ENCODE measurements at regions not wholly inside any gene's neighbourhood (a gene's known extent, or its start where the extent isn't known, plus 50 kb on each side); places are given as distances from the start of the nearest gene placed in this dataset.

DNA sequence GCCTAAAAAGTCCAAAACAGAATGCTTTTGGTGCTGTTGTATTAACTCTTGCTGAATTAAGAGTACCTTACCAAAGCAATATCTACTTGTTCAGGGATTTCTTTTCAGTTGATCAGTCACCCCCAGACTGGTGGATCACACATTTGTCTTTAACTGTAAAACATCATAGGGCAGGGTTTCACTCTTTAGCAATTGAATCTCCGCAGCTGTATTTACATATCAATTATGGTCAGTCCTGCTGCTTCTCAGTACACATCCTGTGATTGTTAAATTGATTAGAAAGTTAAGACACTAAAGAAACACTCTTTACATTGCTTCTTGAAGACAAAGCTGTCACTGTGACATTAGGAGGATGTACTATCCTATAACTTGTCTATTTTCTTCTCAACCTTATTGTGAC lies 277.1 kb upstream of the ADGRL3 start:
- Histone ChIP-seq H3K4me1 (no peaks in the 10 kb centered on the region), H3K9me3 (no peaks in the 10 kb centered on the region), H3K27ac (no peak overlapping the region), H3K36me3 (no peaks in the 10 kb centered on the region), H3K4me3 (no peak overlapping the region), H3K27me3 (no peaks in the 10 kb centered on the region)
- 18% methylated on average over 1 of the region's 1 CpG for WGBS (ENCODE audit: insufficient coverage, low coverage, low lambda C conversion rate, missing lambda C conversion rate)
- intact Hi-C loops (cut with DNase I), result no loop called here
- ATAC-seq (no peak), DNase-seq (no peak)
- TF ChIP-seq POLR2A (IDR thresholded peaks at IDR 0.05), result no peak
- TF ChIP-seq, protein P1, sequence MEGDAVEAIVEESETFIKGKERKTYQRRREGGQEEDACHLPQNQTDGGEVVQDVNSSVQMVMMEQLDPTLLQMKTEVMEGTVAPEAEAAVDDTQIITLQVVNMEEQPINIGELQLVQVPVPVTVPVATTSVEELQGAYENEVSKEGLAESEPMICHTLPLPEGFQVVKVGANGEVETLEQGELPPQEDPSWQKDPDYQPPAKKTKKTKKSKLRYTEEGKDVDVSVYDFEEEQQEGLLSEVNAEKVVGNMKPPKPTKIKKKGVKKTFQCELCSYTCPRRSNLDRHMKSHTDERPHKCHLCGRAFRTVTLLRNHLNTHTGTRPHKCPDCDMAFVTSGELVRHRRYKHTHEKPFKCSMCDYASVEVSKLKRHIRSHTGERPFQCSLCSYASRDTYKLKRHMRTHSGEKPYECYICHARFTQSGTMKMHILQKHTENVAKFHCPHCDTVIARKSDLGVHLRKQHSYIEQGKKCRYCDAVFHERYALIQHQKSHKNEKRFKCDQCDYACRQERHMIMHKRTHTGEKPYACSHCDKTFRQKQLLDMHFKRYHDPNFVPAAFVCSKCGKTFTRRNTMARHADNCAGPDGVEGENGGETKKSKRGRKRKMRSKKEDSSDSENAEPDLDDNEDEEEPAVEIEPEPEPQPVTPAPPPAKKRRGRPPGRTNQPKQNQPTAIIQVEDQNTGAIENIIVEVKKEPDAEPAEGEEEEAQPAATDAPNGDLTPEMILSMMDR (IDR thresholded peaks at IDR 0.05), result no peak

DNA sequence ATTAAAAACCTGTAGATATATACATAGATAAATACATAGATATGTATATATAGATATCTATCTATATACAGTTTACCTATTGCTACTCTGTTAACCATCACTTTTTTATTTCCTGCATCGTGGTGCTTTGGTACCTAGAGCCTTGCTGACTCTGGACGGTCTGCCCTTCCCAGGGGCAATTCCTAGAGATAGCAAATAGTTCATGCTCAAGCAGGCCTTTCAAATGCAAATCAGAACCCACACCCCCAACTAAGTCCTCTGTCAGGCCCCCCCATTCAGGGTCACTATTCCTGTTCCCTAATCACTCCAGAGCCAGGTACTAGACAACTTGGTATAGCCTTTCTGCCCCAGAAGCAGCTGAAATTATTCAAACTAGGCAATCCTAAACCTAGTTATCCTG lies 273.5 kb upstream of the ADGRL3 start:
- DNase-seq (no peak), ATAC-seq (no peak)
- intact Hi-C loops (cut with DNase I), result no loop called here
- no peaks in the 10 kb centered on the region for H3K36me3 ChIP-seq
- TF ChIP-seq POLR2A (IDR thresholded peaks at IDR 0.05), result no peak
- TF ChIP-seq, protein P1 (IDR thresholded peaks at IDR 0.05), result no peak
- no peaks in the 10 kb centered on the region for H3K4me1 ChIP-seq
- H3K9me3 ChIP-seq, result no peaks in the 10 kb centered on the region
- 46% methylated on average over 2 of the region's 2 CpGs for WGBS (ENCODE audit: insufficient coverage, low coverage, low lambda C conversion rate, missing lambda C conversion rate)
- no peak overlapping the region for H3K4me3 ChIP-seq
- H3K27me3 ChIP-seq, result no peaks in the 10 kb centered on the region
- H3K27ac ChIP-seq, result no peak overlapping the region

DNA sequence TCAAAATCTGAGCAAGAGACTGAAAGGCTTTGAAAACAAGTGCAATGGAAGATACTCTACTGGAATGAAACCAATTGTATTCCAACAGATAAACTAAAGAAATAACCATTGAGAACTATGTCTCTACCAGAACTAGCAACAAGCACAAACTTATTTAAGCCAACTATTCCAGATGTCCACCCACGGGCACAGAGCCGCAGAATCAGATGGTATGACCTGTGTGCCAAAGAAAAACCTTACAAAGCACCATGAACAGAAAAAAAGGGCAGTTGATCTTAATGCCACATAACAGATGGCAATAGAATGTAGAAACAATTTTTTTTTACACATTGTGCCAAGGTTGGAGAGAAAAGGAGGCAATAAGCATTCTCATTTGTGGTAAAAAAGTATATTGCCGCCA lies 269.3 kb upstream of the ADGRL3 start:
- DNase-seq (no peak), ATAC-seq (no peak)
- WGBS (ENCODE audit: insufficient coverage, low coverage, low lambda C conversion rate, missing lambda C conversion rate), result 59% methylated on average over 3 of the region's 3 CpGs
- TF ChIP-seq POLR2A (IDR thresholded peaks at IDR 0.05), result no peak
- TF ChIP-seq, protein P1 (IDR thresholded peaks at IDR 0.05), result no peak
- no peak overlapping the region for H3K27ac ChIP-seq
- H3K27me3 ChIP-seq, result no peaks in the 10 kb centered on the region
- no peak overlapping the region for H3K4me3 ChIP-seq
- H3K9me3 ChIP-seq, result no peaks in the 10 kb centered on the region
- H3K4me1 ChIP-seq, result no peaks in the 10 kb centered on the region
- intact Hi-C loops (cut with DNase I), result no loop called here
- no peaks in the 10 kb centered on the region for H3K36me3 ChIP-seq

DNA sequence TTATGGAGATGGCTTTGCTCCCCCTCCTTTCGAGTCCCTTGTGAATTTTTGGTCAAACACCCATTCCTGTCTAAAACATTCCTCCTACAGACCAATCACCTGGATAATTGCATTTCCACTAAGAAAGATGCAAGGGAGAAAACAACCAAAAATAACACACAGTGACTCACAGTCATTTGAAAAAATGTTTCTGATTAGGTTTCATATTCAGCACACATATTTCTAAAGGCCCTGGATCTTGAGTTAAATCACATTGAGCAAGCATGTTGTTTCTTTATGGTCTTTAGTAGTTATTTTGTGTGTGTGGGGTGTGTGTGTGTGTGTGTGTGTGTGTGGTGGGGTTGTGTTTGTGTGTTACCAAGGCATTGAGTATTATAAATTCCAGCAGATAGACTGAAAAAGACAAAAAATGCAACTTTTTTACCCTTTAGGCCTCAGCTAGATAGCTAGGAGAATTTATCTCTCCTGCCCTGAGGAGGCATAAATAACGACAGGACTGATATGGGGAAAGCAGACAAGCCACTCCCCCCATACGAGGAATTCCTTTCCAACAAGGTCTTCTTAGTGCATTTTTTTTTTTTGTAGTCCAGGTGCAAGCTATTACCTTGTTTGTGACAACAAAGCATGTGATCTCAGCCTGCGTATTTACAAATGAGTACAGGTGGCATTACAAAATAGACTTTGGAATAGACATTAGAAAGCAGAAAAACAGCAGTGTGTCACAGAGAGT lies 265.4 kb upstream of the ADGRL3 start:
- Histone ChIP-seq H3K9me3 (no peaks in the 10 kb centered on the region), H3K36me3 (no peaks in the 10 kb centered on the region), H3K27ac (no peak overlapping the region), H3K27me3 (no peaks in the 10 kb centered on the region), H3K4me3 (no peak overlapping the region), H3K4me1 (no peaks in the 10 kb centered on the region)
- intact Hi-C loops (cut with DNase I), result no loop called here
- no peak for ATAC-seq
- WGBS (ENCODE audit: insufficient coverage, low coverage, low lambda C conversion rate, missing lambda C conversion rate), result 19% methylated on average over 4 of the region's 4 CpGs
- no peak for DNase-seq
- TF ChIP-seq, protein P1 (IDR thresholded peaks at IDR 0.05), result no peak
- no peak for TF ChIP-seq POLR2A (IDR thresholded peaks at IDR 0.05)

Measured in right lobe of liver (tissue), 6 donors.